ENCODE measurements at regions not wholly inside any gene's neighbourhood (a gene's known extent, or its start where the extent isn't known, plus 50 kb on each side); places are given as distances from the start of the nearest gene placed in this dataset.

GRCh38 chr5:67510204-67510603 lies 313.6 kb upstream of the CD180 start:
- no peaks in the 10 kb centered on the region for H3K36me3 ChIP-seq (replicated peaks in 1 of 2; ENCODE audit: control extremely low read depth in 1 of 2, control insufficient read depth in 1 of 2, extremely low read depth in 1 of 2, insufficient read depth in 2 of 2, low read length in 1 of 2)
- H3K4me1 ChIP-seq (ENCODE audit: control insufficient read depth in 2 of 2, insufficient read depth in 2 of 2, low read length in 2 of 2) = no peaks in the 10 kb centered on the region
- no peak overlapping the region for H3K4me3 Mint-ChIP-seq
- peaks cover 4% of the 10 kb centered on the region for H3K27me3 Mint-ChIP-seq
- H3K27ac Mint-ChIP-seq = no peak overlapping the region
- H3K4me2 ChIP-seq (replicated peaks; ENCODE audit: low read depth, low read length, poor library complexity, severe bottlenecking) = no peak overlapping the region
- DNase-seq (no peak), ATAC-seq (ENCODE audit: low read depth) (no peak)
- intact Hi-C loops (cut with micrococcal nuclease) = no loop called here
- ChIA-PET CTCF (no interaction called here), POLR2A (no interaction called here)
- H3K4me3 ChIP-seq (ENCODE audit: control extremely low read depth in 1 of 5, extremely low read depth in 1 of 5, insufficient read depth in 1 of 5, low read depth in 2 of 5, low read length in 4 of 5) = no peak overlapping the region
- H3K27me3 ChIP-seq (replicated peaks in 1 of 4; ENCODE audit: control extremely low read depth in 1 of 4, control insufficient read depth in 3 of 4, insufficient read depth in 4 of 4, low read length in 3 of 4) = no peaks in the 10 kb centered on the region
- TF ChIP-seq CTCF (IDR thresholded peaks at IDR 0.05) = no peak
- no peak for TF ChIP-seq EZH2 (IDR thresholded peaks at IDR 0.05; ENCODE audit: borderline replicate concordance, insufficient read depth, low read depth, low read length, poor library complexity, severe bottlenecking)
- no peak overlapping the region for H2AFZ ChIP-seq (ENCODE audit: insufficient read depth, low read depth, low read length, poor library complexity, severe bottlenecking)
- H3K9ac ChIP-seq (ENCODE audit: low read length) = no peak overlapping the region
- H3K9me3 Mint-ChIP-seq (ENCODE audit: insufficient read depth) = no peaks in the 10 kb centered on the region
- no peaks in the 10 kb centered on the region for H3K79me2 ChIP-seq (ENCODE audit: control insufficient read depth, insufficient read depth, low read length)
- no peak overlapping the region for H3K27ac ChIP-seq (ENCODE audit: low read length in 2 of 2)
- peaks cover 3% of the 10 kb centered on the region for H3K4me1 Mint-ChIP-seq
- no peaks in the 10 kb centered on the region for H4K20me1 ChIP-seq (ENCODE audit: control insufficient read depth, insufficient read depth, low read length, poor library complexity, severe bottlenecking)
- no peaks in the 10 kb centered on the region for H3K9me3 ChIP-seq (ENCODE audit: control extremely low read depth in 1 of 3, control insufficient read depth in 2 of 3, insufficient read depth in 1 of 3, low read length in 2 of 3)

- H3K4me1 Mint-ChIP-seq = peaks cover 3% of the 10 kb centered on the region
- no peak overlapping the region for H3K4me3 Mint-ChIP-seq
- Histone ChIP-seq H3K4me3 (ENCODE audit: control extremely low read depth in 1 of 5, extremely low read depth in 1 of 5, insufficient read depth in 1 of 5, low read depth in 2 of 5, low read length in 4 of 5) (no peak overlapping the region), H3K4me2 (replicated peaks; ENCODE audit: low read depth, low read length, poor library complexity, severe bottlenecking) (no peak overlapping the region), H3K79me2 (ENCODE audit: control insufficient read depth, insufficient read depth, low read length) (no peaks in the 10 kb centered on the region), H3K27ac (ENCODE audit: low read length in 2 of 2) (no peak overlapping the region), H3K9ac (ENCODE audit: low read length) (no peak overlapping the region), H3K27me3 (replicated peaks in 1 of 4; ENCODE audit: control extremely low read depth in 1 of 4, control insufficient read depth in 3 of 4, insufficient read depth in 4 of 4, low read length in 3 of 4) (no peaks in the 10 kb centered on the region), H2AFZ (ENCODE audit: insufficient read depth, low read depth, low read length, poor library complexity, severe bottlenecking) (no peak overlapping the region), H3K9me3 (ENCODE audit: control extremely low read depth in 1 of 3, control insufficient read depth in 2 of 3, insufficient read depth in 1 of 3, low read length in 2 of 3) (no peaks in the 10 kb centered on the region), H4K20me1 (ENCODE audit: control insufficient read depth, insufficient read depth, low read length, poor library complexity, severe bottlenecking) (no peaks in the 10 kb centered on the region), H3K36me3 (replicated peaks in 1 of 2; ENCODE audit: control extremely low read depth in 1 of 2, control insufficient read depth in 1 of 2, extremely low read depth in 1 of 2, insufficient read depth in 2 of 2, low read length in 1 of 2) (no peaks in the 10 kb centered on the region), H3K4me1 (ENCODE audit: control insufficient read depth in 2 of 2, insufficient read depth in 2 of 2, low read length in 2 of 2) (no peaks in the 10 kb centered on the region)
- ATAC-seq (ENCODE audit: low read depth) (no peak), DNase-seq (no peak)
- peaks cover 4% of the 10 kb centered on the region for H3K27me3 Mint-ChIP-seq
- intact Hi-C loops (cut with micrococcal nuclease) = no loop called here
- POLR2A ChIA-PET = no interaction called here
- WGBS (ENCODE audit: insufficient coverage) = no CpG with 5 or more reads among the region's 5 CpGs
- TF ChIP-seq EZH2 (IDR thresholded peaks at IDR 0.05; ENCODE audit: borderline replicate concordance, insufficient read depth, low read depth, low read length, poor library complexity, severe bottlenecking) = no peak
- H3K9me3 Mint-ChIP-seq (ENCODE audit: insufficient read depth) = no peaks in the 10 kb centered on the region
- H3K27ac Mint-ChIP-seq = no peak overlapping the region
- CTCF ChIA-PET = no interaction called here
Measured at GRCh38 chr5:67509402-67510186, 313.0 kb upstream of the CD180 start.

Data from B cell (primary cell).